Ishikawa (cell line): ENCODE measurements at regions not wholly inside any gene's neighbourhood (a gene's known extent, or its start where the extent isn't known, plus 50 kb on each side); places are given as distances from the start of the nearest gene placed in this dataset.

ENCODE experiments used
- CEBPB ChIP-seq: IDR thresholded peaks from 2 replicates; pipeline ENCODE4 v1.6.1; 2012
- EGR1 ChIP-seq: IDR thresholded peaks from 2 replicates; pipeline ENCODE4 v1.6.1; 2012
- EP300 ChIP-seq: IDR thresholded peaks from 2 replicates; pipeline ENCODE4 v1.6.1; 2012; ENCODE audit warnings: borderline replicate concordance
- NFIC ChIP-seq: IDR thresholded peaks from 2 replicates; pipeline ENCODE4 v1.6.1; 2012
- REST ChIP-seq: IDR thresholded peaks from 2 replicates; pipeline ENCODE4 v1.6.1; 2012; ENCODE audit warnings: low read depth, mild to moderate bottlenecking
- TEAD4 ChIP-seq: IDR thresholded peaks from 2 replicates; pipeline ENCODE4 v1.6.1; 2012
- YY1 ChIP-seq: IDR thresholded peaks from 2 replicates; pipeline ENCODE4 v1.6.1; 2012; ENCODE audit warnings: low read depth

DNA sequence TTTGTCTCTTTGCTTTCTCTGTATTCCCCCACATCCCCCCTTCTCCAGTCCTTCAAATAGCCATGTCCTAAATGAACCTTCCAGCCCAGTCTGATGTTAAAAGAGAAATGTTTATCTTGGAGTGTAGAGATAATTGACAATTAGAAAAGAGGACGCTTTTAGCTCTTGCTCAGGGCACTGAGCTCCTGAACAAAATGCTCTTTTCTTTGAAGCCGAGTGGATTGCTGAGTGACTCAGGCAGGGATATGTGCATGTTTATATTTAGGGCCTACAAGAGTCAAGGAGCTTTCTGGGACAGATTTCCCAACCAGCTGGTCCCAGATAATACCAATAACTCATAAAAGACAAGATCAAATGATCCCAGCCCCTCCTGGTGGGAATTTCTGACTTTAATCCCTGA, 88.0 kb upstream of the SETBP1 start:
- no peak for TF ChIP-seq EGR1
- TF ChIP-seq TEAD4, result no peak
- no peak for TF ChIP-seq EP300
- no peak for TF ChIP-seq NFIC
- no peak for TF ChIP-seq YY1
- no peak for TF ChIP-seq CEBPB
- no peak for TF ChIP-seq REST
